Kidney (tissue), 13 donors: ENCODE measurements at regions not wholly inside any gene's neighbourhood (a gene's known extent, or its start where the extent isn't known, plus 50 kb on each side); places are given as distances from the start of the nearest gene placed in this dataset.

Experiments
- DNase-seq, 5 donors: peaks; one replicate each; pipeline ENCODE4 v3.0.0-alpha.2; 2013 to 2020
- FAIRE-seq: peaks from 2 replicates; lab custom pipeline; 2012; peaks lifted over from hg19 to GRCh38; lab: Jason Lieb, UNC
- H3K27ac ChIP-seq, 2 donors: one replicate each; pipeline ENCODE4 v1.7.0; 2013; ENCODE audit warnings: low read depth in 2 of 2, low read length in 2 of 2, inconsistent platforms in 1 of 2
- H3K27me3 ChIP-seq: one replicate; pipeline ENCODE4 v1.7.1; 2013; ENCODE audit warnings: low read length, inconsistent platforms; ENCODE audit not compliant: control insufficient read depth, insufficient read depth
- H3K36me3 ChIP-seq, 3 donors: one replicate each; pipeline versions ENCODE4 v1.7.0 to v1.7.1; 2013; ENCODE audit warnings: low read length in 3 of 3, control low read depth in 1 of 3, inconsistent platforms in 1 of 3; ENCODE audit not compliant: insufficient read depth in 3 of 3, control insufficient read depth in 2 of 3
- H3K4me1 ChIP-seq, 3 donors: one replicate each; pipeline versions ENCODE4 v1.7.0 to v1.7.1; 2013; ENCODE audit warnings: low read length in 3 of 3, inconsistent platforms in 1 of 3, low read depth in 1 of 3; ENCODE audit not compliant: control insufficient read depth in 2 of 3, insufficient read depth in 2 of 3
- H3K4me3 ChIP-seq, 3 donors: one replicate each; pipeline versions ENCODE4 v1.7.0 to v1.8.1; 2013; ENCODE audit warnings: low read length in 3 of 3, control low read depth in 1 of 3, inconsistent platforms in 1 of 3
- H3K9ac ChIP-seq, 3 donors: one replicate each; pipeline versions ENCODE4 v1.7.0 to v1.7.1; 2013; ENCODE audit warnings: low read length in 3 of 3, control low read depth in 1 of 3, inconsistent platforms in 1 of 3
- H3K9me3 ChIP-seq, 3 donors: one replicate each; pipeline versions ENCODE4 v1.7.0 to v1.7.1; 2013; ENCODE audit warnings: low read length in 3 of 3, control low read depth in 1 of 3, inconsistent platforms in 1 of 3; ENCODE audit not compliant: control insufficient read depth in 2 of 3, insufficient read depth in 1 of 3
- CTCF ChIP-seq: IDR thresholded peaks from 3 replicates; pipeline ENCODE4 v1.5.1; 2012; ENCODE audit warnings: mild to moderate bottlenecking, moderate library complexity, borderline replicate concordance; ENCODE audit not compliant: insufficient read depth; ENCODE audit errors: extremely low read depth
- intact Hi-C: fragments of 100-400 bp; cut with DNase I; formaldehyde crosslinking; loops from one replicate; pipeline ENCODE4 v1.11.1; 2022
- donor health status: control.
- donor health status: control.
- donor health status: control.
- donor health status: control.
- donor health status: control.
- donor health status: DM: yes; HTN: yes; CAD: no.
- donor health status: Normal renal cell carcinoma (clear cell type).

GRCh38 chr4:144578681-144579080 is 67.3 kb upstream of the HHIP start:
- H3K9me3 ChIP-seq, result no peaks in the 10 kb centered on the region
- no peak overlapping the region for H3K27ac ChIP-seq
- no peaks in the 10 kb centered on the region for H3K4me1 ChIP-seq
- DNase-seq (no peak), FAIRE-seq (no peak)
- H3K4me3 ChIP-seq, result no peak overlapping the region
- TF ChIP-seq CTCF, result no peak
- H3K27me3 ChIP-seq, result no peaks in the 10 kb centered on the region
- H3K36me3 ChIP-seq, result no peaks in the 10 kb centered on the region
- no peak overlapping the region for H3K9ac ChIP-seq
- intact Hi-C loops, result no loop called here

GRCh38 chr4:144579411-144580030 is 66.4 kb upstream of the HHIP start:
- Histone ChIP-seq H3K9ac (no peak overlapping the region), H3K4me1 (peaks cover 0 to 8% (median 0%) of the 10 kb centered on the region in 3 donors), H3K9me3 (no peaks in the 10 kb centered on the region), H3K4me3 (no peak overlapping the region), H3K36me3 (no peaks in the 10 kb centered on the region), H3K27ac (no peak overlapping the region), H3K27me3 (no peaks in the 10 kb centered on the region)
- TF ChIP-seq CTCF, result no peak
- FAIRE-seq (no peak), DNase-seq (no peak)
- intact Hi-C loops, result no loop called here

- intact Hi-C loops, result no loop called here
- no peak for DNase-seq
- H3K4me3 ChIP-seq, result no peak overlapping the region
- H3K27me3 ChIP-seq, result no peaks in the 10 kb centered on the region
- TF ChIP-seq CTCF, result no peak
- H3K36me3 ChIP-seq, result no peaks in the 10 kb centered on the region
- no peak overlapping the region for H3K9ac ChIP-seq
- H3K4me1 ChIP-seq, result peaks cover 0 to 10% (median 0%) of the 10 kb centered on the region in 3 donors
- H3K27ac ChIP-seq, result no peak overlapping the region
- no peak for FAIRE-seq
- H3K9me3 ChIP-seq, result no peaks in the 10 kb centered on the region
Observed at GRCh38 chr4:144580430-144580829, 65.5 kb upstream of the HHIP start.
